ENCODE measurements at regions not wholly inside any gene's neighbourhood (a gene's known extent, or its start where the extent isn't known, plus 50 kb on each side); places are given as distances from the start of the nearest gene placed in this dataset.

- WGBS (ENCODE audit: insufficient coverage, insufficient read length), result no CpG with 5 or more reads among the region's 5 CpGs
- H3K4me1 ChIP-seq (ENCODE audit: control insufficient read depth, insufficient read depth, low read length), result peaks cover 1% of the 10 kb centered on the region; the same call in 1 of the 2 replicates
- H3K9me3 ChIP-seq (ENCODE audit: control insufficient read depth, insufficient read depth, low read length), result no peaks in the 10 kb centered on the region
- H3K27me3 ChIP-seq (ENCODE audit: control insufficient read depth, insufficient read depth, low read length), result no peaks in the 10 kb centered on the region
- no peak for DNase-seq (ENCODE audit: low read depth, low spot score)
- H3K36me3 ChIP-seq (ENCODE audit: control insufficient read depth, insufficient read depth, low read length), result no peaks in the 10 kb centered on the region
- no peak overlapping the region for H3K4me3 ChIP-seq (ENCODE audit: low read length)
- H3K27ac ChIP-seq (ENCODE audit: low read length), result no peak overlapping the region
These were observed 70.6 kb upstream of the CPEB4 start for GRCh38 chr5:173817561-173817960.

- DNase-seq (ENCODE audit: low read depth, low spot score), result no peak
- no peaks in the 10 kb centered on the region for H3K9me3 ChIP-seq (ENCODE audit: control insufficient read depth, insufficient read depth, low read length)
- no CpG with 5 or more reads among the region's 3 CpGs for WGBS (ENCODE audit: insufficient coverage, insufficient read length)
- no peak overlapping the region for H3K4me3 ChIP-seq (ENCODE audit: low read length)
- H3K4me1 ChIP-seq (ENCODE audit: control insufficient read depth, insufficient read depth, low read length), result peaks cover 1% of the 10 kb centered on the region; the same call in 1 of the 2 replicates
- H3K36me3 ChIP-seq (ENCODE audit: control insufficient read depth, insufficient read depth, low read length), result no peaks in the 10 kb centered on the region
- no peaks in the 10 kb centered on the region for H3K27me3 ChIP-seq (ENCODE audit: control insufficient read depth, insufficient read depth, low read length)
- no peak overlapping the region for H3K27ac ChIP-seq (ENCODE audit: low read length)
These were observed 68.6 kb upstream of the CPEB4 start for GRCh38 chr5:173819521-173819920.

GRCh38 chr5:173823274-173823644, 64.9 kb upstream of the CPEB4 start:
- no peak for DNase-seq (ENCODE audit: low read depth, low spot score)
- no peak overlapping the region for H3K4me3 ChIP-seq (ENCODE audit: low read length)
- no peaks in the 10 kb centered on the region for H3K27me3 ChIP-seq (ENCODE audit: control insufficient read depth, insufficient read depth, low read length)
- H3K36me3 ChIP-seq (ENCODE audit: control insufficient read depth, insufficient read depth, low read length), result no peaks in the 10 kb centered on the region
- H3K9me3 ChIP-seq (ENCODE audit: control insufficient read depth, insufficient read depth, low read length), result no peaks in the 10 kb centered on the region
- no peaks in the 10 kb centered on the region for H3K4me1 ChIP-seq (ENCODE audit: control insufficient read depth, insufficient read depth, low read length)
- H3K27ac ChIP-seq (ENCODE audit: low read length), result no peak overlapping the region

- H3K4me1 ChIP-seq (ENCODE audit: control insufficient read depth, insufficient read depth, low read length), result no peaks in the 10 kb centered on the region
- H3K36me3 ChIP-seq (ENCODE audit: control insufficient read depth, insufficient read depth, low read length), result no peaks in the 10 kb centered on the region
- H3K27ac ChIP-seq (ENCODE audit: low read length), result no peak overlapping the region
- H3K4me3 ChIP-seq (ENCODE audit: low read length), result no peak overlapping the region
- no CpG with 5 or more reads among the region's 10 CpGs for WGBS (ENCODE audit: insufficient coverage, insufficient read length)
- no peaks in the 10 kb centered on the region for H3K27me3 ChIP-seq (ENCODE audit: control insufficient read depth, insufficient read depth, low read length)
- DNase-seq (ENCODE audit: low read depth, low spot score), result no peak
- H3K9me3 ChIP-seq (ENCODE audit: control insufficient read depth, insufficient read depth, low read length), result no peaks in the 10 kb centered on the region
These were observed 64.2 kb upstream of the CPEB4 start for GRCh38 chr5:173823721-173824567.

GRCh38 chr5:173825215-173825865, 62.8 kb upstream of the CPEB4 start:
- no CpG with 5 or more reads among the region's 13 CpGs for WGBS (ENCODE audit: insufficient coverage, insufficient read length)
- H3K4me1 ChIP-seq (ENCODE audit: control insufficient read depth, insufficient read depth, low read length), result no peaks in the 10 kb centered on the region

GRCh38 chr5:173826086-173826427, 62.1 kb upstream of the CPEB4 start:
- Histone ChIP-seq H3K4me1 (ENCODE audit: control insufficient read depth, insufficient read depth, low read length) (no peaks in the 10 kb centered on the region), H3K36me3 (ENCODE audit: control insufficient read depth, insufficient read depth, low read length) (no peaks in the 10 kb centered on the region), H3K4me3 (ENCODE audit: low read length) (no peak overlapping the region), H3K27me3 (ENCODE audit: control insufficient read depth, insufficient read depth, low read length) (no peaks in the 10 kb centered on the region), H3K27ac (ENCODE audit: low read length) (no peak overlapping the region), H3K9me3 (ENCODE audit: control insufficient read depth, insufficient read depth, low read length) (no peaks in the 10 kb centered on the region)
- DNase-seq (ENCODE audit: low read depth, low spot score), result no peak
- WGBS (ENCODE audit: insufficient coverage, insufficient read length), result no CpG with 5 or more reads among the region's 6 CpGs

More at GRCh38 chr5:173825215-173825865, 62.8 kb upstream of the CPEB4 start:
- no peaks in the 10 kb centered on the region for H3K27me3 ChIP-seq (ENCODE audit: control insufficient read depth, insufficient read depth, low read length)
- no peaks in the 10 kb centered on the region for H3K9me3 ChIP-seq (ENCODE audit: control insufficient read depth, insufficient read depth, low read length)
- DNase-seq (ENCODE audit: low read depth, low spot score), result no peak
- H3K36me3 ChIP-seq (ENCODE audit: control insufficient read depth, insufficient read depth, low read length), result no peaks in the 10 kb centered on the region
- H3K27ac ChIP-seq (ENCODE audit: low read length), result no peak overlapping the region
- H3K4me3 ChIP-seq (ENCODE audit: low read length), result no peak overlapping the region

- Histone ChIP-seq H3K36me3 (ENCODE audit: control insufficient read depth, insufficient read depth, low read length) (no peaks in the 10 kb centered on the region), H3K9me3 (ENCODE audit: control insufficient read depth, insufficient read depth, low read length) (no peaks in the 10 kb centered on the region), H3K4me1 (ENCODE audit: control insufficient read depth, insufficient read depth, low read length) (no peaks in the 10 kb centered on the region), H3K27me3 (ENCODE audit: control insufficient read depth, insufficient read depth, low read length) (no peaks in the 10 kb centered on the region), H3K27ac (ENCODE audit: low read length) (no peak overlapping the region), H3K4me3 (ENCODE audit: low read length) (no peak overlapping the region)
- whole genome bisulfite sequencing (ENCODE audit: insufficient coverage, insufficient read length), result no CpG with 5 or more reads among the region's 5 CpGs
- no peak for DNase-seq (ENCODE audit: low read depth, low spot score)
These were observed 61.5 kb upstream of the CPEB4 start for GRCh38 chr5:173826428-173827350.

- no peak for DNase-seq (ENCODE audit: low read depth, low spot score)
- no peaks in the 10 kb centered on the region for H3K9me3 ChIP-seq (ENCODE audit: control insufficient read depth, insufficient read depth, low read length)
- H3K4me3 ChIP-seq (ENCODE audit: low read length), result no peak overlapping the region
- H3K27ac ChIP-seq (ENCODE audit: low read length), result no peak overlapping the region
- no CpG with 5 or more reads among the region's 1 CpG for WGBS (ENCODE audit: insufficient coverage, insufficient read length)
- no peaks in the 10 kb centered on the region for H3K36me3 ChIP-seq (ENCODE audit: control insufficient read depth, insufficient read depth, low read length)
- no peaks in the 10 kb centered on the region for H3K4me1 ChIP-seq (ENCODE audit: control insufficient read depth, insufficient read depth, low read length)
- H3K27me3 ChIP-seq (ENCODE audit: control insufficient read depth, insufficient read depth, low read length), result no peaks in the 10 kb centered on the region
These were observed 59.2 kb upstream of the CPEB4 start for GRCh38 chr5:173828952-173829351.

- H3K9me3 ChIP-seq (ENCODE audit: control insufficient read depth, insufficient read depth, low read length), result no peaks in the 10 kb centered on the region
- no peak overlapping the region for H3K4me3 ChIP-seq (ENCODE audit: low read length)
- no CpG with 5 or more reads among the region's 5 CpGs for WGBS (ENCODE audit: insufficient coverage, insufficient read length)
- DNase-seq (ENCODE audit: low read depth, low spot score), result no peak
- H3K27me3 ChIP-seq (ENCODE audit: control insufficient read depth, insufficient read depth, low read length), result no peaks in the 10 kb centered on the region
- no peak overlapping the region for H3K27ac ChIP-seq (ENCODE audit: low read length)
- no peaks in the 10 kb centered on the region for H3K36me3 ChIP-seq (ENCODE audit: control insufficient read depth, insufficient read depth, low read length)
- no peaks in the 10 kb centered on the region for H3K4me1 ChIP-seq (ENCODE audit: control insufficient read depth, insufficient read depth, low read length)
These were observed 58.3 kb upstream of the CPEB4 start for GRCh38 chr5:173829826-173830225.

GRCh38 chr5:173830421-173830820, 57.7 kb upstream of the CPEB4 start:
- Histone ChIP-seq H3K9me3 (ENCODE audit: control insufficient read depth, insufficient read depth, low read length) (no peaks in the 10 kb centered on the region), H3K27me3 (ENCODE audit: control insufficient read depth, insufficient read depth, low read length) (no peaks in the 10 kb centered on the region), H3K4me3 (ENCODE audit: low read length) (no peak overlapping the region), H3K4me1 (ENCODE audit: control insufficient read depth, insufficient read depth, low read length) (no peaks in the 10 kb centered on the region), H3K27ac (ENCODE audit: low read length) (no peak overlapping the region), H3K36me3 (ENCODE audit: control insufficient read depth, insufficient read depth, low read length) (no peaks in the 10 kb centered on the region)
- no CpG with 5 or more reads among the region's 1 CpG for WGBS (ENCODE audit: insufficient coverage, insufficient read length)
- DNase-seq (ENCODE audit: low read depth, low spot score), result no peak

All from iPS DF 6.9 (cell line).